Thyroid gland (tissue), 4 donors: ENCODE measurements at regions not wholly inside any gene's neighbourhood (a gene's known extent, or its start where the extent isn't known, plus 50 kb on each side); places are given as distances from the start of the nearest gene placed in this dataset.

Experiments
- CTCF ChIP-seq, 6 experiments: fragments of 200-600 bp in 3 of 6; fragments of 450-650 bp in 3 of 6; sonication (generic) in 3 of 6; IDR thresholded peaks; one replicate each; pipeline ENCODE4 v1.5.1; 2016 to 2019; ENCODE audit warnings: antibody characterized with exemption in 6 of 6, mild to moderate bottlenecking in 2 of 6, inconsistent platforms in 1 of 6, moderate library complexity in 1 of 6
- POLR2A ChIP-seq, 2 donors: fragments of 450-650 bp; IDR thresholded peaks; one replicate each; pipeline ENCODE4 v1.6.1; 2017; ENCODE audit warnings: antibody characterized with exemption in 2 of 2, mild to moderate bottlenecking in 2 of 2, moderate library complexity in 1 of 2

GRCh38 chr19:27906081-27906480 is 1306.9 kb downstream of the UQCRFS1 start:
- TF ChIP-seq POLR2A (IDR thresholded peaks at IDR 0.05) (no peak), CTCF (IDR thresholded peaks at IDR 0.05) (no peak)
